SK-N-SH treated with all-trans-retinoic acid at 6 μM for 48 hours (cell line): ENCODE measurements at regions not wholly inside any gene's neighbourhood (a gene's known extent, or its start where the extent isn't known, plus 50 kb on each side); places are given as distances from the start of the nearest gene placed in this dataset.

ENCODE experiments used
- ATAC-seq: fragments of 200-7000 bp; cut with Tn5 transposase; 3 replicates; pipeline ENCODE4 v1.9.1; 2020; ENCODE audit warnings: mild to moderate bottlenecking, moderate library complexity
- ARNTL ChIP-seq: fragments of 450-650 bp; formaldehyde crosslinking; IDR thresholded peaks from 2 replicates; pipeline ENCODE4 v1.5.0; 2020; ENCODE audit warnings: low read depth, mild to moderate bottlenecking, moderate library complexity, borderline replicate concordance
- BACH2 ChIP-seq: fragments of 250-450 bp; sonication (Bioruptor Pico); IDR thresholded peaks from 2 replicates; pipeline ENCODE4 v1.9.0; 2021; ENCODE audit warnings: mild to moderate bottlenecking, borderline replicate concordance
- CSDC2 ChIP-seq: fragments of 250-450 bp; sonication (Bioruptor Pico); IDR thresholded peaks from 2 replicates; pipeline ENCODE4 v1.5.0; 2020; ENCODE audit warnings: mild to moderate bottlenecking, moderate library complexity
- ESRRG ChIP-seq: fragments of 250-450 bp; sonication (Bioruptor Pico); IDR thresholded peaks from 2 replicates; pipeline ENCODE4 v1.6.1; 2021; ENCODE audit warnings: mild to moderate bottlenecking
- GLIS3 ChIP-seq: fragments of 250-450 bp; sonication (Bioruptor Pico); IDR thresholded peaks from 2 replicates; pipeline ENCODE4 v1.5.0; 2020; ENCODE audit warnings: mild to moderate bottlenecking, moderate library complexity
- ISL1 ChIP-seq: fragments of 250-450 bp; sonication (Bioruptor Pico); IDR thresholded peaks from 2 replicates; pipeline ENCODE4 v2.1.2; 2022; ENCODE audit warnings: mild to moderate bottlenecking, moderate library complexity
- OSR1 ChIP-seq: fragments of 250-450 bp; sonication (Bioruptor Pico); IDR thresholded peaks from 2 replicates; pipeline ENCODE4 v1.8.0; 2022; ENCODE audit warnings: moderate library complexity, mild to moderate bottlenecking, inconsistent platforms
- PATZ1 ChIP-seq: fragments of 250-450 bp; sonication (Bioruptor Pico); IDR thresholded peaks from 2 replicates; pipeline ENCODE4 v1.8.0; 2020; ENCODE audit warnings: mild to moderate bottlenecking, moderate library complexity, borderline replicate concordance
- POU6F1 ChIP-seq: fragments of 250-450 bp; sonication (Bioruptor Pico); IDR thresholded peaks from 2 replicates; pipeline ENCODE4 v1.8.0; 2021; ENCODE audit warnings: low read depth, mild to moderate bottlenecking, moderate library complexity, borderline replicate concordance
- PPARA ChIP-seq: fragments of 250-450 bp; sonication (Bioruptor Pico); IDR thresholded peaks from 2 replicates; pipeline ENCODE4 v1.5.0; 2020; ENCODE audit warnings: mild to moderate bottlenecking, borderline replicate concordance
- RARB ChIP-seq: fragments of 250-450 bp; sonication (Bioruptor Pico); IDR thresholded peaks from 2 replicates; pipeline ENCODE4 v1.8.0; 2021; ENCODE audit warnings: mild to moderate bottlenecking, moderate library complexity
- TCF4 ChIP-seq: fragments of 250-450 bp; sonication (Bioruptor Pico); IDR thresholded peaks from 2 replicates; pipeline ENCODE4 v1.8.0; 2021; ENCODE audit warnings: mild to moderate bottlenecking, moderate library complexity, borderline replicate concordance
- ZC3H10 ChIP-seq: fragments of 250-450 bp; sonication (Bioruptor Pico); IDR thresholded peaks from 2 replicates; pipeline ENCODE4 v1.5.1; 2021; ENCODE audit warnings: mild to moderate bottlenecking, moderate library complexity
- ZFP3 ChIP-seq: fragments of 250-450 bp; sonication (Bioruptor Pico); IDR thresholded peaks from 2 replicates; pipeline ENCODE4 v1.5.0; 2020; ENCODE audit warnings: mild to moderate bottlenecking, moderate library complexity
- ZFP30 ChIP-seq: fragments of 450-650 bp; formaldehyde crosslinking; IDR thresholded peaks from 2 replicates; pipeline ENCODE4 v1.5.0; 2022; ENCODE audit warnings: mild to moderate bottlenecking, moderate library complexity
- ZNF565 ChIP-seq: fragments of 450-650 bp; formaldehyde crosslinking; conservative IDR thresholded peaks from 2 replicates; pipeline ENCODE4 v1.5.0; 2020; ENCODE audit warnings: low read depth, mild to moderate bottlenecking, moderate library complexity
- ZNF8 ChIP-seq: fragments of 450-650 bp; formaldehyde crosslinking; IDR thresholded peaks from 2 replicates; pipeline ENCODE4 v1.5.0; 2020; ENCODE audit warnings: mild to moderate bottlenecking, moderate library complexity
- TF ChIP-seq, protein P1 (sequence below): fragments of 250-450 bp; sonication (Bioruptor Pico); IDR thresholded peaks from 2 replicates; pipeline ENCODE4 v1.5.0; 2020; ENCODE audit warnings: mild to moderate bottlenecking, moderate library complexity
- TF ChIP-seq, protein P2 (sequence below): fragments of 250-450 bp; sonication (Bioruptor Pico); IDR thresholded peaks from 2 replicates; pipeline ENCODE4 v1.5.1; 2021; ENCODE audit warnings: mild to moderate bottlenecking, moderate library complexity
- TF ChIP-seq, protein P3 (sequence below): fragments of 250-450 bp; sonication (Bioruptor Pico); IDR thresholded peaks from 2 replicates; pipeline ENCODE4 v1.5.1; 2020; ENCODE audit warnings: low read depth, mild to moderate bottlenecking, moderate library complexity

- TF ChIP-seq, protein P1, sequence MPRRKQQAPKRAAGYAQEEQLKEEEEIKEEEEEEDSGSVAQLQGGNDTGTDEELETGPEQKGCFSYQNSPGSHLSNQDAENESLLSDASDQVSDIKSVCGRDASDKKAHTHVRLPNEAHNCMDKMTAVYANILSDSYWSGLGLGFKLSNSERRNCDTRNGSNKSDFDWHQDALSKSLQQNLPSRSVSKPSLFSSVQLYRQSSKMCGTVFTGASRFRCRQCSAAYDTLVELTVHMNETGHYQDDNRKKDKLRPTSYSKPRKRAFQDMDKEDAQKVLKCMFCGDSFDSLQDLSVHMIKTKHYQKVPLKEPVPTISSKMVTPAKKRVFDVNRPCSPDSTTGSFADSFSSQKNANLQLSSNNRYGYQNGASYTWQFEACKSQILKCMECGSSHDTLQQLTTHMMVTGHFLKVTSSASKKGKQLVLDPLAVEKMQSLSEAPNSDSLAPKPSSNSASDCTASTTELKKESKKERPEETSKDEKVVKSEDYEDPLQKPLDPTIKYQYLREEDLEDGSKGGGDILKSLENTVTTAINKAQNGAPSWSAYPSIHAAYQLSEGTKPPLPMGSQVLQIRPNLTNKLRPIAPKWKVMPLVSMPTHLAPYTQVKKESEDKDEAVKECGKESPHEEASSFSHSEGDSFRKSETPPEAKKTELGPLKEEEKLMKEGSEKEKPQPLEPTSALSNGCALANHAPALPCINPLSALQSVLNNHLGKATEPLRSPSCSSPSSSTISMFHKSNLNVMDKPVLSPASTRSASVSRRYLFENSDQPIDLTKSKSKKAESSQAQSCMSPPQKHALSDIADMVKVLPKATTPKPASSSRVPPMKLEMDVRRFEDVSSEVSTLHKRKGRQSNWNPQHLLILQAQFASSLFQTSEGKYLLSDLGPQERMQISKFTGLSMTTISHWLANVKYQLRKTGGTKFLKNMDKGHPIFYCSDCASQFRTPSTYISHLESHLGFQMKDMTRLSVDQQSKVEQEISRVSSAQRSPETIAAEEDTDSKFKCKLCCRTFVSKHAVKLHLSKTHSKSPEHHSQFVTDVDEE (CRISPR knock-in tag) = no peak
Observed at GRCh38 chr14:37658156-37658555, 62.7 kb downstream of the TTC6 start (continued).

DNA sequence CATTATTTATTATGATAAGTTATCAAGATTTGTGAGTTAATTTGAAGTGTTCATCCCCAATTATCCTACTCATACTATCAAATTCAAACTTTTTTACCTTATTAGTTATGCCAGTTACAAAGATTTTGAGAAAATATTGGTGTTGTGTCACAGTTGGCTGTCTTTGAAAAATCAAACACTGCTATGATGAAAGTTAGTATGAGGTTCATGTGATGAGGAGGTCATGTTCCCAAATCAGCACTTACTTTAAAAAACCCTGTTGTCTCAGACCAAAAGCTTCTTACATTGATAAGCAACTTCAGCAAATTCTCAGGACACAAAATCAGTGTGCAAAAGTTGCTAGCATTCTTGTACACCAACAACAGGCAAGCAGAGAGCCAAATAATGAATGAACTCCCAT lies 68.1 kb downstream of the TTC6 start:
- TF ChIP-seq PATZ1 (CRISPR knock-in tag) (no peak), BACH2 (CRISPR knock-in tag) (no peak), ZFP3 (CRISPR knock-in tag) (no peak), ZC3H10 (CRISPR knock-in tag) (no peak), OSR1 (no peak), CSDC2 (CRISPR knock-in tag) (no peak), ZNF565 (CRISPR knock-in tag) (no peak), POU6F1 (CRISPR knock-in tag) (no peak), ESRRG (CRISPR knock-in tag) (no peak), RARB (CRISPR knock-in tag) (no peak)
- TF ChIP-seq, protein P2, sequence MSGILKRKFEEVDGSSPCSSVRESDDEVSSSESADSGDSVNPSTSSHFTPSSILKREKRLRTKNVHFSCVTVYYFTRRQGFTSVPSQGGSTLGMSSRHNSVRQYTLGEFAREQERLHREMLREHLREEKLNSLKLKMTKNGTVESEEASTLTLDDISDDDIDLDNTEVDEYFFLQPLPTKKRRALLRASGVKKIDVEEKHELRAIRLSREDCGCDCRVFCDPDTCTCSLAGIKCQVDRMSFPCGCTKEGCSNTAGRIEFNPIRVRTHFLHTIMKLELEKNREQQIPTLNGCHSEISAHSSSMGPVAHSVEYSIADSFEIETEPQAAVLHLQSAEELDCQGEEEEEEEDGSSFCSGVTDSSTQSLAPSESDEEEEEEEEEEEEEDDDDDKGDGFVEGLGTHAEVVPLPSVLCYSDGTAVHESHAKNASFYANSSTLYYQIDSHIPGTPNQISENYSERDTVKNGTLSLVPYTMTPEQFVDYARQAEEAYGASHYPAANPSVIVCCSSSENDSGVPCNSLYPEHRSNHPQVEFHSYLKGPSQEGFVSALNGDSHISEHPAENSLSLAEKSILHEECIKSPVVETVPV = no peak
- TF ChIP-seq, protein P3, sequence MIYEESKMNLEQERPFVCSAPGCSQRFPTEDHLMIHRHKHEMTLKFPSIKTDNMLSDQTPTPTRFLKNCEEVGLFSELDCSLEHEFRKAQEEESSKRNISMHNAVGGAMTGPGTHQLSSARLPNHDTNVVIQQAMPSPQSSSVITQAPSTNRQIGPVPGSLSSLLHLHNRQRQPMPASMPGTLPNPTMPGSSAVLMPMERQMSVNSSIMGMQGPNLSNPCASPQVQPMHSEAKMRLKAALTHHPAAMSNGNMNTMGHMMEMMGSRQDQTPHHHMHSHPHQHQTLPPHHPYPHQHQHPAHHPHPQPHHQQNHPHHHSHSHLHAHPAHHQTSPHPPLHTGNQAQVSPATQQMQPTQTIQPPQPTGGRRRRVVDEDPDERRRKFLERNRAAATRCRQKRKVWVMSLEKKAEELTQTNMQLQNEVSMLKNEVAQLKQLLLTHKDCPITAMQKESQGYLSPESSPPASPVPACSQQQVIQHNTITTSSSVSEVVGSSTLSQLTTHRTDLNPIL (CRISPR knock-in tag) = no peak
- no peak for ATAC-seq

DNA sequence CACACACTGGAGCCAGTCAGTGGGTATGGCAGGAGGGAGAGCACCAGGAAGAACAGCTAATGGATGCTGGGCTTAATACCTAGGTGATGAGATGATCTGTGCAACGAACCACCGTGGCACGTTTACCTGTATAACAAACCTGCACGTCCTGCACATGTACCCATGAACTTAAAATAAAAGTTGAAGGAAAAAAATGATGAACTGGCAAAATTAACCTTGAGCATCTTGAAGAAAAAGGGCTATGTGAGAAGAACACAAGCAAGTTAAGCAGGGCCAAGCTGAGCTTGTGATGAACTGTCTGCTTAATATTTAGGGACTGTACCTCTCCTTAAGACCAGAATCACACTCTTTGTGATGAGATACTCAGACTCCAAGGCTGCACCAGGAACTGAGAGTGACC lies 70.0 kb downstream of the TTC6 start:
- TF ChIP-seq ZC3H10 (CRISPR knock-in tag) (no peak), ZNF8 (CRISPR knock-in tag) (no peak), CSDC2 (CRISPR knock-in tag) (no peak), ZNF565 (CRISPR knock-in tag) (no peak), TCF4 (CRISPR knock-in tag) (no peak), ZFP30 (no peak), GLIS3 (no peak), ARNTL (CRISPR knock-in tag) (no peak), BACH2 (CRISPR knock-in tag) (no peak), PPARA (CRISPR knock-in tag) (no peak), ESRRG (CRISPR knock-in tag) (no peak), OSR1 (no peak), ZFP3 (CRISPR knock-in tag) (no peak), ISL1 (CRISPR knock-in tag) (no peak), PATZ1 (CRISPR knock-in tag) (no peak), RARB (CRISPR knock-in tag) (no peak)
- TF ChIP-seq, protein P2 = no peak
- TF ChIP-seq, protein P1 (CRISPR knock-in tag) = no peak
- ATAC-seq = no peak
